Neuronal stem cell (in vitro differentiated cells): ENCODE measurements at regions not wholly inside any gene's neighbourhood (a gene's known extent, or its start where the extent isn't known, plus 50 kb on each side); places are given as distances from the start of the nearest gene placed in this dataset.
A peak's percentile ranks its signal among the peaks of the same experiment; 100 is the strongest.

Experiments used
- DNase-seq: peaks from one replicate; pipeline ENCODE4 v3.0.0-alpha.2; 2013; ENCODE audit warnings: low spot score
- H2AFZ ChIP-seq: one replicate; pipeline ENCODE4 v1.6.1; 2013; ENCODE audit warnings: mild to moderate bottlenecking, low read length, inconsistent platforms
- H2AK5ac ChIP-seq: 2 replicates; pipeline ENCODE4 v1.6.1; 2013; ENCODE audit warnings: low read depth, mild to moderate bottlenecking, inconsistent platforms, low read length, moderate library complexity, mixed read lengths
- H2BK120ac ChIP-seq: 2 replicates; pipeline ENCODE4 v1.6.1; 2013; ENCODE audit warnings: low read depth, mild to moderate bottlenecking, inconsistent platforms, low read length, moderate library complexity, mixed read lengths
- H2BK12ac ChIP-seq: one replicate; pipeline ENCODE4 v1.6.1; 2013; ENCODE audit warnings: low read length, inconsistent platforms
- H2BK15ac ChIP-seq: 2 replicates; pipeline ENCODE4 v1.6.1; 2013; ENCODE audit warnings: mild to moderate bottlenecking, low read length, inconsistent platforms, mixed read lengths
- H2BK5ac ChIP-seq: one replicate; pipeline ENCODE4 v1.6.1; 2013; ENCODE audit warnings: inconsistent platforms, mild to moderate bottlenecking, low read length, moderate library complexity
- H3K14ac ChIP-seq: one replicate; pipeline ENCODE4 v1.6.1; 2013; ENCODE audit warnings: low read length, inconsistent platforms
- H3K18ac ChIP-seq: 2 replicates; pipeline ENCODE4 v1.6.1; 2013; ENCODE audit warnings: low read length, inconsistent platforms
- H3K23ac ChIP-seq: 2 replicates; pipeline ENCODE4 v1.6.1; 2013; ENCODE audit warnings: low read depth, mild to moderate bottlenecking, mixed read lengths, low read length, inconsistent platforms; ENCODE audit not compliant: poor library complexity
- H3K27ac ChIP-seq: replicated peaks from 3 replicates; pipeline ENCODE4 v1.5.1; 2013; ENCODE audit warnings: low read length, inconsistent platforms
- H3K27me3 ChIP-seq, 3 experiments: 2 replicates each; pipeline ENCODE4 v1.6.1; 2013; ENCODE audit warnings: low read length in 3 of 3, mild to moderate bottlenecking in 2 of 3, inconsistent platforms in 1 of 3, low read depth in 1 of 3, mixed read lengths in 1 of 3, moderate library complexity in 1 of 3; ENCODE audit not compliant: control insufficient read depth in 3 of 3, insufficient read depth in 3 of 3
- H3K36me3 ChIP-seq, 2 donors: replicated peaks in 1 of 2; 2 replicates each; pipeline ENCODE4 v1.6.1; 2013; ENCODE audit warnings: low read length in 2 of 2; ENCODE audit not compliant: control insufficient read depth in 2 of 2, insufficient read depth in 2 of 2
- H3K4ac ChIP-seq: 2 replicates; pipeline ENCODE4 v1.6.1; 2013; ENCODE audit warnings: inconsistent platforms, mild to moderate bottlenecking, low read length, moderate library complexity
- H3K4me1 ChIP-seq, 2 donors: 1 replicate in 1 of 2; 2 replicates in 1 of 2; pipeline ENCODE4 v1.6.1; 2013; ENCODE audit warnings: low read length in 2 of 2, low read depth in 1 of 2; ENCODE audit not compliant: control insufficient read depth in 2 of 2, insufficient read depth in 1 of 2
- H3K4me2 ChIP-seq: one replicate; pipeline ENCODE4 v1.6.1; 2013; ENCODE audit warnings: mild to moderate bottlenecking, low read length, inconsistent platforms; ENCODE audit not compliant: insufficient read depth, poor library complexity, severe bottlenecking
- H3K4me3 ChIP-seq, 2 donors: 2 replicates each; pipeline ENCODE4 v1.5.1; 2013; ENCODE audit warnings: low read length in 2 of 2, mild to moderate bottlenecking in 2 of 2, inconsistent platforms in 1 of 2, moderate library complexity in 1 of 2
- H3K79me1 ChIP-seq: one replicate; pipeline ENCODE4 v1.6.1; 2013; ENCODE audit warnings: low read depth, mild to moderate bottlenecking, inconsistent platforms, low read length, moderate library complexity
- H3K9ac ChIP-seq: one replicate; pipeline ENCODE4 v1.6.1; 2013; ENCODE audit warnings: mild to moderate bottlenecking, low read depth, low read length, inconsistent platforms; ENCODE audit not compliant: poor library complexity
- H3K9me3 ChIP-seq, 2 donors: replicated peaks in 1 of 2; 2 replicates each; pipeline versions ENCODE3 to v1.6.1; 2013; ENCODE audit warnings: low read length in 2 of 2, mild to moderate bottlenecking in 2 of 2, inconsistent platforms in 1 of 2, low read depth in 1 of 2, mixed read lengths in 1 of 2, moderate library complexity in 1 of 2; ENCODE audit not compliant: control insufficient read depth in 2 of 2, insufficient read depth in 1 of 2
- H4K8ac ChIP-seq: one replicate; pipeline ENCODE4 v1.6.1; 2013; ENCODE audit warnings: low read depth, mild to moderate bottlenecking, inconsistent platforms, low read length, moderate library complexity
- H4K91ac ChIP-seq: one replicate; pipeline ENCODE4 v1.6.1; 2013; ENCODE audit warnings: low read length, low read depth, mild to moderate bottlenecking, inconsistent platforms; ENCODE audit not compliant: poor library complexity
- WGBS, 2 donors: extraction: QIAGEN DNeasy Blood & Tissue Kit; methylation state at CpG; one replicate each; pipeline ENCODE4 v1.1.7; 2013; ENCODE audit warnings: missing lambda C conversion rate in 2 of 2, mixed read lengths in 1 of 2; ENCODE audit not compliant: insufficient read length in 2 of 2, insufficient replicate concordance in 1 of 2; ENCODE audit errors: extremely low coverage in 2 of 2; 5-methylcytosine and 5-hydroxymethylcytosine counted together

- no peak overlapping the region for H2BK15ac ChIP-seq
- H2BK120ac ChIP-seq, result no peak overlapping the region
- H3K4me1 ChIP-seq, result peaks cover 0 to 1% of the 10 kb centered on the region in 2 donors
- H2BK5ac ChIP-seq, result no peak overlapping the region
- no peak overlapping the region for H4K8ac ChIP-seq
- H3K4me2 ChIP-seq, result no peak overlapping the region
- no peak overlapping the region for H3K27ac ChIP-seq
- no peak overlapping the region for H3K18ac ChIP-seq
- peaks cover 0 to 5% of the 10 kb centered on the region in 2 donors for H3K9me3 ChIP-seq
- H3K27me3 ChIP-seq, result no peaks in the 10 kb centered on the region
- H4K91ac ChIP-seq, result no peak overlapping the region
- H3K36me3 ChIP-seq, result no peaks in the 10 kb centered on the region
- H2AK5ac ChIP-seq, result no peak overlapping the region
- H3K23ac ChIP-seq, result no peak overlapping the region
- no peak overlapping the region for H2AFZ ChIP-seq
- no peak overlapping the region for H3K14ac ChIP-seq
- no peak for DNase-seq
- H3K4me3 ChIP-seq, result no peak overlapping the region
- H3K79me1 ChIP-seq, result no peaks in the 10 kb centered on the region
- H3K4ac ChIP-seq, result no peak overlapping the region
- no peak overlapping the region for H2BK12ac ChIP-seq
- no CpG with 5 or more reads among the region's 4 CpGs for WGBS, 2 donors
- H3K9ac ChIP-seq, result no peak overlapping the region
These were observed 62.5 kb upstream of the SH3RF1 start for GRCh38 chr4:169333265-169333664.

- no CpG with 5 or more reads among the region's 2 CpGs for WGBS, 2 donors
These were observed 61.8 kb upstream of the SH3RF1 start for GRCh38 chr4:169332583-169332982.

GRCh38 chr4:169330811-169331210 is 60.1 kb upstream of the SH3RF1 start:
- Histone ChIP-seq H3K27ac (no peak overlapping the region), H2BK120ac (no peak overlapping the region), H3K27me3 (no peaks in the 10 kb centered on the region), H3K4me1 (peaks cover 0 to 1% of the 10 kb centered on the region in 2 donors), H3K14ac (no peak overlapping the region), H3K36me3 (no peaks in the 10 kb centered on the region), H3K18ac (no peak overlapping the region), H3K4me3 (no peak overlapping the region), H3K9ac (no peak overlapping the region), H3K9me3 (peaks cover 0 to 3% of the 10 kb centered on the region in 2 donors), H3K79me1 (no peaks in the 10 kb centered on the region), H2BK5ac (no peak overlapping the region), H3K4me2 (no peak overlapping the region), H4K91ac (no peak overlapping the region), H2BK15ac (no peak overlapping the region), H4K8ac (no peak overlapping the region), H2BK12ac (no peak overlapping the region), H2AK5ac (no peak overlapping the region), H2AFZ (no peak overlapping the region), H3K4ac (no peak overlapping the region), H3K23ac (no peak overlapping the region)
- no peak for DNase-seq
- WGBS, 2 donors, result no CpG with 5 or more reads among the region's 13 CpGs

More at GRCh38 chr4:169332583-169332982, 61.8 kb upstream of the SH3RF1 start:
- no peak overlapping the region for H3K23ac ChIP-seq
- no peak overlapping the region for H3K27ac ChIP-seq
- H3K4ac ChIP-seq, result no peak overlapping the region
- no peak overlapping the region for H2BK12ac ChIP-seq
- no peak for DNase-seq
- H3K36me3 ChIP-seq, result no peaks in the 10 kb centered on the region
- no peak overlapping the region for H2BK120ac ChIP-seq
- H3K79me1 ChIP-seq, result no peaks in the 10 kb centered on the region
- no peak overlapping the region for H2AFZ ChIP-seq
- H2BK5ac ChIP-seq, result no peak overlapping the region
- H2AK5ac ChIP-seq, result no peak overlapping the region
- no peak overlapping the region for H3K18ac ChIP-seq
- H3K14ac ChIP-seq, result no peak overlapping the region
- no peak overlapping the region for H3K4me3 ChIP-seq
- peaks cover 0 to 5% of the 10 kb centered on the region in 2 donors for H3K9me3 ChIP-seq
- no peak overlapping the region for H4K91ac ChIP-seq
- peaks cover 0 to 1% of the 10 kb centered on the region in 2 donors for H3K4me1 ChIP-seq
- H3K4me2 ChIP-seq, result no peak overlapping the region
- H2BK15ac ChIP-seq, result no peak overlapping the region
- H3K27me3 ChIP-seq, result no peaks in the 10 kb centered on the region
- no peak overlapping the region for H3K9ac ChIP-seq
- H4K8ac ChIP-seq, result no peak overlapping the region

- H3K9me3 ChIP-seq, result peaks cover 0 to 3% of the 10 kb centered on the region in 2 donors
- no peak overlapping the region for H3K27ac ChIP-seq
- H3K4me1 ChIP-seq, result peaks cover 0 to 1% of the 10 kb centered on the region in 2 donors
- H3K9ac ChIP-seq, result no peak overlapping the region
- H2BK120ac ChIP-seq, result no peak overlapping the region
- H3K14ac ChIP-seq, result peak overlapping the region; percentile 31
- H3K18ac ChIP-seq, result no peak overlapping the region
- H3K27me3 ChIP-seq, result no peaks in the 10 kb centered on the region
- H4K91ac ChIP-seq, result no peak overlapping the region
- DNase-seq, result no peak
- H2AFZ ChIP-seq, result no peak overlapping the region
- no peaks in the 10 kb centered on the region for H3K36me3 ChIP-seq
- H3K4ac ChIP-seq, result no peak overlapping the region
- H4K8ac ChIP-seq, result no peak overlapping the region
- H3K23ac ChIP-seq, result no peak overlapping the region
- no CpG with 5 or more reads among the region's 6 CpGs for WGBS, 2 donors
- no peak overlapping the region for H2BK5ac ChIP-seq
- H3K79me1 ChIP-seq, result no peaks in the 10 kb centered on the region
- H3K4me3 ChIP-seq, result no peak overlapping the region
- H2AK5ac ChIP-seq, result no peak overlapping the region
- H2BK15ac ChIP-seq, result no peak overlapping the region
- H2BK12ac ChIP-seq, result no peak overlapping the region
- H3K4me2 ChIP-seq, result no peak overlapping the region
These were observed 59.3 kb upstream of the SH3RF1 start for GRCh38 chr4:169330095-169330494.
